LNCAP (cell line): ENCODE measurements at regions not wholly inside any gene's neighbourhood (a gene's known extent, or its start where the extent isn't known, plus 50 kb on each side); places are given as distances from the start of the nearest gene placed in this dataset.

Experiments used
- CTCF ChIP-seq: fragments of 450-650 bp; IDR thresholded peaks from 2 replicates; pipeline ENCODE4 v1.5.1; 2017; ENCODE audit warnings: mild to moderate bottlenecking

- TF ChIP-seq CTCF, result no peak
Observed at GRCh38 chr12:92363295-92364146, 217.9 kb upstream of the BTG1 start.

- TF ChIP-seq CTCF, result no peak
Observed at GRCh38 chr12:92362785-92363184, 217.1 kb upstream of the BTG1 start.

- no peak for TF ChIP-seq CTCF
Observed at GRCh38 chr12:92362126-92362525, 216.5 kb upstream of the BTG1 start.

GRCh38 chr12:92360543-92360942 is 214.9 kb upstream of the BTG1 start:
- TF ChIP-seq CTCF, result no peak

GRCh38 chr12:92359581-92360209 is 214.0 kb upstream of the BTG1 start:
- TF ChIP-seq CTCF, result no peak

GRCh38 chr12:92357584-92358261 is 212.1 kb upstream of the BTG1 start:
- TF ChIP-seq CTCF, result no peak

- TF ChIP-seq CTCF, result no peak
Observed at GRCh38 chr12:92356425-92356824, 210.8 kb upstream of the BTG1 start.
